OCI-LY7 (cell line): ENCODE measurements at regions not wholly inside any gene's neighbourhood (a gene's known extent, or its start where the extent isn't known, plus 50 kb on each side); places are given as distances from the start of the nearest gene placed in this dataset.

Source experiments
- EZH2phosphoT487 ChIP-seq: fragments of 200-600 bp; sonication (generic); IDR thresholded peaks from 2 replicates; pipeline ENCODE4 v1.6.1; 2018; ENCODE audit warnings: low read depth, borderline replicate concordance, mild to moderate bottlenecking, mixed run types, antibody characterized with exemption, low read length, moderate library complexity, mixed read lengths
- TF ChIP-seq, protein P1 (sequence below): fragments of 200-600 bp; sonication (generic); conservative IDR thresholded peaks from 2 replicates; pipeline ENCODE4 v1.5.1; 2014; ENCODE audit warnings: mild to moderate bottlenecking, antibody characterized with exemption, low read length, moderate library complexity, mixed read lengths

DNA sequence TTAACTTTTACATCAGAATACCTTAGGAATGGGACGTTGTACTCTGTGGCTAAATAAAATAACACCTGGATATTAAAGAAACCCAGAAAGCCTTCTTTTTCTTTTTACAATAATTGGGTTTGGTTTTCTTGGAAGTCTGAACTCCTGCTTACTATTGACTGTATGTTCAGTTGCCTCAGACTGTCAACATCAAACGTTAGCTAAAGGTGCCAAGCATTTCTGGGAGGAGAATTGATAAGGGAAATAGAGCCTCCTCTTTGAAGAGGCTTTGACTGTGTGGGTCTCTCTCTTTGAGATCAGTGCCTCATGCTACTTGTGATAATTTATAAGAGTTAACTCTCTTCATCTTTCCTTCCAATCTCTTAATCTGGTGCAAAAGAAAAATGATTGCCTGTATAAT lies 224.7 kb upstream of the BMPER start:
- TF ChIP-seq, protein P1, sequence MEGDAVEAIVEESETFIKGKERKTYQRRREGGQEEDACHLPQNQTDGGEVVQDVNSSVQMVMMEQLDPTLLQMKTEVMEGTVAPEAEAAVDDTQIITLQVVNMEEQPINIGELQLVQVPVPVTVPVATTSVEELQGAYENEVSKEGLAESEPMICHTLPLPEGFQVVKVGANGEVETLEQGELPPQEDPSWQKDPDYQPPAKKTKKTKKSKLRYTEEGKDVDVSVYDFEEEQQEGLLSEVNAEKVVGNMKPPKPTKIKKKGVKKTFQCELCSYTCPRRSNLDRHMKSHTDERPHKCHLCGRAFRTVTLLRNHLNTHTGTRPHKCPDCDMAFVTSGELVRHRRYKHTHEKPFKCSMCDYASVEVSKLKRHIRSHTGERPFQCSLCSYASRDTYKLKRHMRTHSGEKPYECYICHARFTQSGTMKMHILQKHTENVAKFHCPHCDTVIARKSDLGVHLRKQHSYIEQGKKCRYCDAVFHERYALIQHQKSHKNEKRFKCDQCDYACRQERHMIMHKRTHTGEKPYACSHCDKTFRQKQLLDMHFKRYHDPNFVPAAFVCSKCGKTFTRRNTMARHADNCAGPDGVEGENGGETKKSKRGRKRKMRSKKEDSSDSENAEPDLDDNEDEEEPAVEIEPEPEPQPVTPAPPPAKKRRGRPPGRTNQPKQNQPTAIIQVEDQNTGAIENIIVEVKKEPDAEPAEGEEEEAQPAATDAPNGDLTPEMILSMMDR: no peak
- TF ChIP-seq EZH2phosphoT487: no peak
